ENCODE measurements at regions not wholly inside any gene's neighbourhood (a gene's known extent, or its start where the extent isn't known, plus 50 kb on each side); places are given as distances from the start of the nearest gene placed in this dataset.

GRCh38 chr16:50950955-50951354 lies 200.1 kb downstream of the SALL1 start:
- DNase-seq = no peak

GRCh38 chr16:50948268-50948930 lies 202.7 kb downstream of the SALL1 start:
- no peak for DNase-seq

GRCh38 chr16:50947826-50948225 lies 203.2 kb downstream of the SALL1 start:
- DNase-seq = no peak

GRCh38 chr16:50946606-50947005 lies 204.5 kb downstream of the SALL1 start:
- no peak for DNase-seq

GRCh38 chr16:50946098-50946497 lies 204.2 kb downstream of the CYLD start:
- no peak for DNase-seq

- DNase-seq = no peak
Observed at GRCh38 chr16:50945171-50945570, 203.3 kb downstream of the CYLD start.

GRCh38 chr16:50944436-50944835 lies 202.6 kb downstream of the CYLD start:
- no peak for DNase-seq

GRCh38 chr16:50944033-50944432 lies 202.1 kb downstream of the CYLD start:
- DNase-seq = no peak

GRCh38 chr16:50942143-50942542 lies 200.3 kb downstream of the CYLD start:
- no peak for DNase-seq

- DNase-seq = no peak
Observed at GRCh38 chr16:50941681-50942080, 199.8 kb downstream of the CYLD start.

- DNase-seq = no peak
Observed at GRCh38 chr16:50940275-50940854, 198.5 kb downstream of the CYLD start.

GRCh38 chr16:50939356-50939755 lies 197.5 kb downstream of the CYLD start:
- DNase-seq = no peak

GRCh38 chr16:50938932-50939331 lies 197.0 kb downstream of the CYLD start:
- no peak for DNase-seq

GRCh38 chr16:50933262-50933661 lies 191.4 kb downstream of the CYLD start:
- no peak for DNase-seq

GRCh38 chr16:50932348-50932935 lies 190.6 kb downstream of the CYLD start:
- DNase-seq = no peak

- no peak for DNase-seq
Observed at GRCh38 chr16:50928065-50928464, 186.2 kb downstream of the CYLD start.

- DNase-seq = no peak
Observed at GRCh38 chr16:50925758-50926357, 184.0 kb downstream of the CYLD start.

- no peak for DNase-seq
Observed at GRCh38 chr16:50924759-50925545, 183.1 kb downstream of the CYLD start.

GRCh38 chr16:50917950-50918703 lies 176.2 kb downstream of the CYLD start:
- DNase-seq = no peak

GRCh38 chr16:50916040-50916439 lies 174.2 kb downstream of the CYLD start:
- DNase-seq = no peak

- DNase-seq = no peak
Observed at GRCh38 chr16:50915120-50915519, 173.2 kb downstream of the CYLD start.

- DNase-seq = no peak
Observed at GRCh38 chr16:50910736-50911100, 168.8 kb downstream of the CYLD start.

Data from activated CD4-positive, CD25-positive, alpha-beta regulatory T cell treated with anti-CD3 and anti-CD28 coated beads, Interleukin-2, amount 50 U/mL, for 72 hours (primary cell).